Choroid plexus epithelial cell (primary cell): ENCODE measurements at regions not wholly inside any gene's neighbourhood (a gene's known extent, or its start where the extent isn't known, plus 50 kb on each side); places are given as distances from the start of the nearest gene placed in this dataset.
A peak's percentile ranks its signal among the peaks of the same experiment; 100 is the strongest.
"Not testable (repeated sequence)": the region's sequence is repeated elsewhere in the genome, so short reads cannot be mapped to it uniquely, and the experiment has no call there.

Source experiments
- DNase-seq: peaks from one replicate; pipeline ENCODE4 v3.0.0-alpha.2; 2010; ENCODE audit warnings: low read depth
- H3K4me3 ChIP-seq: 2 replicates; pipeline ENCODE4 v1.5.1; 2011; ENCODE audit warnings: low read depth, mild to moderate bottlenecking, control low read depth, low read length, moderate library complexity
- CTCF ChIP-seq: conservative IDR thresholded peaks from 2 replicates; pipeline ENCODE4 v1.5.1; 2011; ENCODE audit warnings: low read depth, mild to moderate bottlenecking, control low read depth, inconsistent platforms, low read length, moderate library complexity

GRCh38 chr2:56981554-56981953 is 797.8 kb downstream of the CCDC85A start:
- H3K4me3 ChIP-seq: no peak overlapping the region
- peak; percentile 12 for DNase-seq
- no peak for TF ChIP-seq CTCF

- peak; percentile 38 for TF ChIP-seq CTCF
- peak; percentile 30 for DNase-seq
- no peak overlapping the region for H3K4me3 ChIP-seq
Measured at GRCh38 chr2:56985609-56986008, 801.8 kb downstream of the CCDC85A start.

GRCh38 chr2:57022496-57022895 is 838.7 kb downstream of the CCDC85A start:
- no peak overlapping the region for H3K4me3 ChIP-seq
- no peak for TF ChIP-seq CTCF
- peak; percentile 18 for DNase-seq

GRCh38 chr2:57044931-57045635 is 861.3 kb downstream of the CCDC85A start:
- no peak for DNase-seq
- H3K4me3 ChIP-seq: no peak overlapping the region
- TF ChIP-seq CTCF: no peak

GRCh38 chr2:57049273-57049672 is 865.5 kb downstream of the CCDC85A start:
- TF ChIP-seq CTCF: no peak

GRCh38 chr2:57050007-57050406 is 866.2 kb downstream of the CCDC85A start:
- no peak overlapping the region for H3K4me3 ChIP-seq
- no peak for DNase-seq
- TF ChIP-seq CTCF: no peak

More at GRCh38 chr2:57049273-57049672, 865.5 kb downstream of the CCDC85A start:
- DNase-seq: no peak
- H3K4me3 ChIP-seq: no peak overlapping the region

GRCh38 chr2:57066301-57066700 is 882.5 kb downstream of the CCDC85A start:
- DNase-seq: peak; percentile 44
- not testable (repeated sequence) for H3K4me3 ChIP-seq
